Esophagus muscularis mucosa (tissue), 4 donors: ENCODE measurements at regions not wholly inside any gene's neighbourhood (a gene's known extent, or its start where the extent isn't known, plus 50 kb on each side); places are given as distances from the start of the nearest gene placed in this dataset.

Experiments used
- CTCF ChIP-seq, 3 experiments: fragments of 200-600 bp in 2 of 3; fragments of 450-650 bp in 1 of 3; sonication (generic) in 2 of 3; IDR thresholded peaks; one replicate each; pipeline ENCODE4 v1.5.1; 2017 to 2019; ENCODE audit warnings: antibody characterized with exemption in 3 of 3, mild to moderate bottlenecking in 2 of 3, moderate library complexity in 1 of 3
- EP300 ChIP-seq: sonication (generic); formaldehyde crosslinking; IDR thresholded peaks from one replicate; pipeline ENCODE4 v1.6.1; 2017; ENCODE audit warnings: antibody characterized with exemption
- POLR2A ChIP-seq: fragments of 450-650 bp; IDR thresholded peaks from one replicate; pipeline ENCODE4 v1.6.1; 2017; ENCODE audit warnings: antibody characterized with exemption, moderate library complexity, mild to moderate bottlenecking, low read depth
- POLR2AphosphoS5 ChIP-seq, 2 donors: sonication (generic); formaldehyde crosslinking; IDR thresholded peaks; one replicate each; pipeline ENCODE4 v1.6.1; 2017; ENCODE audit warnings: antibody characterized with exemption in 2 of 2

- TF ChIP-seq CTCF (IDR thresholded peaks at IDR 0.05) (no peak), EP300 (no peak), POLR2AphosphoS5 (IDR thresholded peaks at IDR 0.05) (no peak), POLR2A (no peak)
Measured at GRCh38 chrX:63566856-63567255, 215.7 kb upstream of the SPIN4 start.
